ENCODE measurements at regions not wholly inside any gene's neighbourhood (a gene's known extent, or its start where the extent isn't known, plus 50 kb on each side); places are given as distances from the start of the nearest gene placed in this dataset. TPM values are rescaled to one million over a fixed set of nuclear protein-coding genes. Genes with fewer than 3 reads are reported as not detected.

GRCh38 chr11:19294444-19294843, 53.7 kb upstream of the E2F8 start:
- Histone ChIP-seq H3K4me1 (ENCODE audit: insufficient read depth, low read length) (no peaks in the 10 kb centered on the region), H3K36me3 (ENCODE audit: insufficient read depth, low read length) (no peaks in the 10 kb centered on the region), H3K27me3 (ENCODE audit: insufficient read depth, low read length) (no peaks in the 10 kb centered on the region), H3K9me3 (ENCODE audit: control insufficient read depth in 1 of 2, low read length in 2 of 2) (no peaks in the 10 kb centered on the region), H3K4me3 (ENCODE audit: low read length in 2 of 2) (no peak overlapping the region), H3K27ac (ENCODE audit: low read depth, low read length) (no peak overlapping the region)
- ChIA-PET POLR2A (ENCODE audit: partially characterized antibody) (no interaction called here), CTCF (ENCODE audit: partially characterized antibody) (no interaction called here)
- H3K9me3 Mint-ChIP-seq: no peaks in the 10 kb centered on the region
- H3K27me3 Mint-ChIP-seq: peaks cover 17 to 23% of the 10 kb centered on the region in 2 donors
- H3K36me3 Mint-ChIP-seq: no peaks in the 10 kb centered on the region
- no peaks in the 10 kb centered on the region for H3K4me1 Mint-ChIP-seq
- H3K4me3 Mint-ChIP-seq: no peak overlapping the region
- intact Hi-C loops (cut with micrococcal nuclease): no loop called here
- H3K27ac Mint-ChIP-seq: no peak overlapping the region
- DNase-seq: no peak

GRCh38 chr11:19291064-19291463, 50.3 kb upstream of the E2F8 start:
- intact Hi-C loops (cut with micrococcal nuclease): no loop called here
- Histone ChIP-seq H3K36me3 (ENCODE audit: insufficient read depth, low read length) (no peaks in the 10 kb centered on the region), H3K27me3 (ENCODE audit: insufficient read depth, low read length) (no peaks in the 10 kb centered on the region), H3K4me3 (ENCODE audit: low read length in 2 of 2) (no peak overlapping the region), H3K27ac (ENCODE audit: low read depth, low read length) (no peak overlapping the region), H3K4me1 (ENCODE audit: insufficient read depth, low read length) (no peaks in the 10 kb centered on the region), H3K9me3 (ENCODE audit: control insufficient read depth in 1 of 2, low read length in 2 of 2) (no peaks in the 10 kb centered on the region)
- ChIA-PET POLR2A (ENCODE audit: partially characterized antibody) (no interaction called here), CTCF (ENCODE audit: partially characterized antibody) (no interaction called here)
- Mint-ChIP-seq H3K36me3 (no peaks in the 10 kb centered on the region), H3K4me1 (no peaks in the 10 kb centered on the region), H3K27ac (no peak overlapping the region), H3K4me3 (no peak overlapping the region), H3K27me3 (peaks cover 6 to 9% of the 10 kb centered on the region in 2 donors), H3K9me3 (no peaks in the 10 kb centered on the region)
- no peak for DNase-seq

Small RNAs in the stretch of these regions (microRNA-seq; reads per million reads assigned to microRNA genes)
- not detected for gene MIR4486 (ENCODE audit: borderline microRNAs expressed, borderline number of aligned reads, borderline replicate concordance)
